ENCODE measurements at regions not wholly inside any gene's neighbourhood (a gene's known extent, or its start where the extent isn't known, plus 50 kb on each side); places are given as distances from the start of the nearest gene placed in this dataset.

- H3K4me1 ChIP-seq, result no peaks in the 10 kb centered on the region
- DNase-seq (no peak), ATAC-seq (no peak)
- H3K36me3 ChIP-seq, result no peaks in the 10 kb centered on the region
- H3K27me3 ChIP-seq, result no peaks in the 10 kb centered on the region
- H3K4me3 ChIP-seq, result no peak overlapping the region
- intact Hi-C loops (cut with DNase I), result no loop called here
- H3K9me3 ChIP-seq, result no peaks in the 10 kb centered on the region
- TF ChIP-seq, protein P1, sequence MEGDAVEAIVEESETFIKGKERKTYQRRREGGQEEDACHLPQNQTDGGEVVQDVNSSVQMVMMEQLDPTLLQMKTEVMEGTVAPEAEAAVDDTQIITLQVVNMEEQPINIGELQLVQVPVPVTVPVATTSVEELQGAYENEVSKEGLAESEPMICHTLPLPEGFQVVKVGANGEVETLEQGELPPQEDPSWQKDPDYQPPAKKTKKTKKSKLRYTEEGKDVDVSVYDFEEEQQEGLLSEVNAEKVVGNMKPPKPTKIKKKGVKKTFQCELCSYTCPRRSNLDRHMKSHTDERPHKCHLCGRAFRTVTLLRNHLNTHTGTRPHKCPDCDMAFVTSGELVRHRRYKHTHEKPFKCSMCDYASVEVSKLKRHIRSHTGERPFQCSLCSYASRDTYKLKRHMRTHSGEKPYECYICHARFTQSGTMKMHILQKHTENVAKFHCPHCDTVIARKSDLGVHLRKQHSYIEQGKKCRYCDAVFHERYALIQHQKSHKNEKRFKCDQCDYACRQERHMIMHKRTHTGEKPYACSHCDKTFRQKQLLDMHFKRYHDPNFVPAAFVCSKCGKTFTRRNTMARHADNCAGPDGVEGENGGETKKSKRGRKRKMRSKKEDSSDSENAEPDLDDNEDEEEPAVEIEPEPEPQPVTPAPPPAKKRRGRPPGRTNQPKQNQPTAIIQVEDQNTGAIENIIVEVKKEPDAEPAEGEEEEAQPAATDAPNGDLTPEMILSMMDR (IDR thresholded peaks at IDR 0.05), result no peak
- TF ChIP-seq POLR2A (IDR thresholded peaks at IDR 0.05), result no peak
- H3K27ac ChIP-seq, result no peak overlapping the region
- WGBS (ENCODE audit: insufficient coverage, low coverage, low lambda C conversion rate, missing lambda C conversion rate), result 85% methylated on average over 3 of the region's 3 CpGs
Observed at GRCh38 chr12:91884230-91884629, 261.4 kb downstream of the BTG1 start.

GRCh38 chr12:91883811-91884210 lies 261.8 kb downstream of the BTG1 start:
- TF ChIP-seq, protein P1 (IDR thresholded peaks at IDR 0.05), result no peak
- TF ChIP-seq POLR2A (IDR thresholded peaks at IDR 0.05), result no peak
- Histone ChIP-seq H3K9me3 (no peaks in the 10 kb centered on the region), H3K27ac (no peak overlapping the region), H3K4me1 (no peaks in the 10 kb centered on the region), H3K27me3 (no peaks in the 10 kb centered on the region), H3K36me3 (no peaks in the 10 kb centered on the region), H3K4me3 (no peak overlapping the region)
- ATAC-seq (no peak), DNase-seq (no peak)
- WGBS (ENCODE audit: insufficient coverage, low coverage, low lambda C conversion rate, missing lambda C conversion rate), result 85% methylated on average over 4 of the region's 4 CpGs
- intact Hi-C loops (cut with DNase I), result no loop called here

DNA sequence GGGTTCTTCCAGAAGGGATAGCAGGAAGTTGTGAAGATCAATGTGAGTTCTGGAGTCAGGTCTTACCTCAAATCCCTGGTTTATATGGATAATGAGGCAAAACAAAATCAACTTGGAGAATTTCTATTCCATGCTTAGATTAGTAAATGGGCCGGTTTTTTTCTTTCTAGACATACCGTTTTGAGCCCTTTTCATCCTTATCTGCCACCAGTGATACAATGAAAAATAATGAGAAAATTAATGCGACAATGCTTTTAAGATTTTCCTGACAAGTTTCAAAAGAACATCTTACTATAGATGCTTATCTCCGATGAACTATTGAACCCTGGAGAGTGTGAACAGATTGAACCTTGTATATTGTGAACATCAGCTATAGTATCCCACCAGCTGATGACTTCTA lies 262.7 kb downstream of the BTG1 start:
- intact Hi-C loops (cut with DNase I), result no loop called here
- no peak for DNase-seq
- Histone ChIP-seq H3K36me3 (no peaks in the 10 kb centered on the region), H3K27me3 (no peaks in the 10 kb centered on the region), H3K4me1 (peaks cover 0 to under 1% (median 0%) of the 10 kb centered on the region in 4 donors), H3K9me3 (no peaks in the 10 kb centered on the region), H3K27ac (no peak overlapping the region), H3K4me3 (no peak overlapping the region)
- WGBS (ENCODE audit: insufficient coverage, low coverage, low lambda C conversion rate, missing lambda C conversion rate), result 88% methylated on average over 4 of the region's 4 CpGs
- TF ChIP-seq, protein P1 (IDR thresholded peaks at IDR 0.05), result no peak
- no peak for TF ChIP-seq POLR2A (IDR thresholded peaks at IDR 0.05)
- ATAC-seq, result no peak

DNA sequence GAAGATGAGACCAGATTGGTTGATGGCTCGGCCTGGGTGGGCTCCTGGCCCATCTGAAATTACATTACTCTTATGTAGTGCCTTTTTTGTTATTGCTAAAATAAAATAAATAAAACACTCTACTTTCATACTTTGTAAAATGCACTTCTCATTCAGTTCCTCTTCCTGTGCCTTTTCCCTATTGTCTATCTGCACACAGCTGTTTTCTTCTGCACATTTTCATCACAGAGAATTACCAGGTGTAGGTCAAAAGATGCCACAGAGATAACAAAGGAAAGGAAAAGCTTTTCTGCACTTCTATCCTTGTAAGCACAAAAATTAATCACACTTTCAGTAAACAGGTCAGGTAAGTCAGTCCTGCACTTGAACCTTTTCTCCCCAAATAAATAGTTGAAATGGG lies 265.1 kb downstream of the BTG1 start:
- intact Hi-C loops (cut with DNase I), result no loop called here
- ATAC-seq (no peak), DNase-seq (no peak)
- TF ChIP-seq, protein P1 (IDR thresholded peaks at IDR 0.05), result no peak
- no peak for TF ChIP-seq POLR2A (IDR thresholded peaks at IDR 0.05)
- peaks cover 0 to 10% (median 1%) of the 10 kb centered on the region in 4 donors for H3K4me1 ChIP-seq
- WGBS (ENCODE audit: insufficient coverage, low coverage, low lambda C conversion rate, missing lambda C conversion rate), result 77% methylated on average over 1 of the region's 1 CpG
- no peaks in the 10 kb centered on the region for H3K9me3 ChIP-seq
- H3K36me3 ChIP-seq, result no peaks in the 10 kb centered on the region
- H3K27me3 ChIP-seq, result no peaks in the 10 kb centered on the region
- H3K27ac ChIP-seq, result no peak overlapping the region
- no peak overlapping the region for H3K4me3 ChIP-seq

All from right lobe of liver (tissue), 6 donors.